NCI-H2171 (cell line): ENCODE measurements at regions not wholly inside any gene's neighbourhood (a gene's known extent, or its start where the extent isn't known, plus 50 kb on each side); places are given as distances from the start of the nearest gene placed in this dataset.
"Not testable (repeated sequence)": the region's sequence is repeated elsewhere in the genome, so short reads cannot be mapped to it uniquely, and the experiment has no call there.

Experiments
- DNase-seq: peaks from one replicate; lab custom pipeline; 2025; lab: John Stamatoyannopoulos, UW

DNA sequence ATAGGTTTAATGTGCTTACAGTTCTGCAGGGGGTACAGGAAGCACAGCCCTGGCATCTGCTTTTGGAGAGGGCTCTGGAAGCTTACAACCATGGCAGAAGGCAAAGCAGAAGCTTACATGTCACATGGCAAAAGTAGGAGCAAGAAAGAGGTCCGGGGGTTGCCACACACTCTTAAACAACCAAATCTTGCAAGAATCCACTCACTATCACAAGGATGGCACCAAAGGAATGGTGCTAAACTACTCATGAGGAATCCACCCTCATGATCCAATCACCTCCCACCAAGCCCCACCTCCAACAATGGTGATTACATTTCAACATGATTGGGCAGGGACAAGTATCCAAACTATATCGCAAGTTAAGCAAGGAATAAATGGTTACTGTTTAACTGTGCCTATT, 255.8 kb upstream of the AVPR1A start:
- DNase-seq: no peak

DNA sequence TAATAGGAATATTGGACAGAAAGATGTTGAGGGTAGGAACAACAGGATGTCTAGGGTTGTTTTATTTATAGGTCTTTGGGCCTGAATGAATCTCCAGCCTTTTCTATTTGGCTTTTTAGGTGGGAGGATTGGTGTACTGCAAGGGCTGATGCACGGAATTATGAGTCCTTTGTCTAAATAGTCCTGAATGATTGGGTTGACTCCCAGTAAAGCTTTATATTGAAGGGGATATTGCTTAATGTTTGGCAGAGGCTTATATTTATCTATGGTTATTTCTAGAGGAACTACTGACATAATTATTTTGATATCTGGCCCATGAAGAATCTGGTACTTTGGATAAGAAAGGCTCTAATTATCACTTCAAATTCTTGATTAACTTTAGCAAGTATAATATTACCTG, 253.6 kb upstream of the AVPR1A start:
- DNase-seq: no peak

DNA sequence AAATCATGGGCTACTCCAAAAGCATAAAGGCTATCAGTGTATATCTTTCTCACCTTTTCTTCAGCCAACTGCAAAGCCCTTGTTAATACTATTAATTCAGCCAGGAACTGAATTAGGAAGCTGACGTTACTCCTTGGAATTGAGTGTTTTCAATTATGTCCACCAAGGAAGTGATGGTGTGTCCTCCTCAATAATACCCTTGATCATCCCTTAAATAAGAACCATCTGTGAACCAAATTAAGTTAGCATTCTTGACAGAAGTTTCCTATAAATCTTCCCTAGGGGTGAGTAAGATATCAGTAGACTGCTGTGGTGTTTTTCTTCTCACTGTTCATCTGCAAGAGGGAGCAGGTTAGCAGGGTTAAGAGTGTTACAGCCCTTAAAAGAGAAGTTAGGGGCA, 252.3 kb upstream of the AVPR1A start:
- no peak for DNase-seq

DNA sequence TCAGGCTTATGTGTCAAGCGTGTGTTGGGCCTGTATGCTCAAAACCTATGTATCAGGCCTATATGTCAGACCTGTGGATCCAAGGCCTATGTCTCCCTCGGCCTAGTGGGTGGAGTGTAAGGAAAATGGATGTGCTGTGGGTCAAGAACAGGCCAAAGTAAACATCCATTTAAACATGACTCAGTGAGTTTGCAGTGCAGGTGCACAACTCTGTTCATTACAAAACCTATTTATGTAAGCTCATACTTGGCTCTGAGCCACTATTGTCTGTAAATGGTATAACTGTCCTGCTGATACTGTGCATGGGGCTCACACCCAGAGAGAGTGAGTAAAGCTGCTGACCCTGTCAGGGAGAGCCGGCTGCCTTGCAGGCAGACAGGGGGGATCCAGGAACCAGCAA, 249.7 kb upstream of the AVPR1A start:
- DNase-seq: no peak

DNA sequence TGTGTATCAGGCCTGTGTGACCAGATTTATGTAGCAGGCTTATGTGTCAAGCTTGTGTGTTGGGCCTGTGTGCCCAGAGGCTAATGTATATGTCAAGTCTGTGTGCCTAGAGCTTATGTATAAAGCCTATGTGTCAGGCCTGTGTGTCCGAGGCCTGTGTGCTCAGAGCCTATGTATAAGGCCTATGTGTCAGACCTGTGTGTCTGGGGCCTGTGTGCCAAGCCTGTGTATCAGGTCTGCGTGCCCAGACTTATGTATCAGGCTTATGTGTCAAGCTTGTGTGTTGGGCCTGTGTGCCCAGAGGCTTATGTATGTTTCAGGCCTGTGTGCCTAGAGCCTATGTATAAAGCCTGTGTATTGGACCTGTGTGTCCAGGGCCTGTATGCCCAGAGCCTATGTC, 249.3 kb upstream of the AVPR1A start:
- DNase-seq: no peak

DNA sequence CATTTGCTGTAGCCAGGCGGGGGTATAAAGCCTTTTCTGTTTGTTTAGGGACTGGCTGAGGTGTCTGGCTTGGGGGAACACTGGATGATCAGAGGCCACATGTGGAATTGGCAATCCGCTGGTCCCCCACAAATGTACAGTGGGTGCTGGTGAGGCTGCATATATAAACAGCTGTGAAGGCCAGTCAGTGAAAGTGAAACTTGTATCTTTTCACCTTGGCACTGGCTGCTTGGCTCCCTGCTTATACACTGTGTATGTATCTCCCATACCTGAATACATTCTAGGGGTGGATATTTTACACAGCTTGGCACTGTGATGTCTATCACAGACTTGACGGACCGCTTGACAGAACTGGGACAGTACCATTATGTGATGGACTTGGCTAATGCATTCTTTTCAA, 246.8 kb upstream of the AVPR1A start:
- no peak for DNase-seq

DNA sequence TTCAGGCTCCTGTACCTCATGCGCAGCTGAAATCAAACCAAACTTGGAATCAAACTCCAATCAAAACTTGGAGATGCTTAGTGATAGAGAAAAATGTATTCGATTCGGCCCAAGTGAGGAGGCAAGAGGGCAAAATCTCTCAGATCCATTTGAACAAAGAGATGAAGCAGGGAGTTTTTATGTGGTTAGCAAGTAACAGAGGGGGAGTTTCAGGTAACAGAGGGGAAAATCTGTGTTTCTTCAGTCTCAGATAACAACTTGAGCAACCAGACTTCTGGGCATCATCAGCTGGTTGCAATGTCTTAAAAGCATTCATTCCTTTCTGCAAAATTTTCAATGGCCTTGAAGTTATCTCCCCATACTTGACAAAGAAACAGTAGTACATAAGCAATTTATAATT, 245.1 kb upstream of the AVPR1A start:
- no peak for DNase-seq

DNA sequence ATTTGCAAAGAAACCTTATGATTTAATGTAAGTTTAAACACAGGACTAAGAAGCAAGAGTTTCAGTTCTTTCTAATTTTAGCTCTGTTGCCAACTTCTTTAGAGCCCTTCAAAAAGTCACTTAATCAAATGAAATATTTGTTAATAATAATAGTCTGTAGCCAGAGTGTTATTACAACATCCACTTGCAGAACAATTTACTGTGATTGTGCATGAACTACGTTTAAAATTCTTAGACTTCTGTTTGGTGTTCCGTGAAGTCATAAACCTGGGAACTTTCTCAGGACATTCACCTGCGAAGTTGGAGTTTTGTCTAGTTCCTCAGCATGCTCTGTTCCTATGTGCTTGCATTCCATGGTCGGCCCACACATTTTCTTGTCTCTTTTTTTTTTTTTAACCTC, 244.0 kb upstream of the AVPR1A start:
- DNase-seq: no peak

DNA sequence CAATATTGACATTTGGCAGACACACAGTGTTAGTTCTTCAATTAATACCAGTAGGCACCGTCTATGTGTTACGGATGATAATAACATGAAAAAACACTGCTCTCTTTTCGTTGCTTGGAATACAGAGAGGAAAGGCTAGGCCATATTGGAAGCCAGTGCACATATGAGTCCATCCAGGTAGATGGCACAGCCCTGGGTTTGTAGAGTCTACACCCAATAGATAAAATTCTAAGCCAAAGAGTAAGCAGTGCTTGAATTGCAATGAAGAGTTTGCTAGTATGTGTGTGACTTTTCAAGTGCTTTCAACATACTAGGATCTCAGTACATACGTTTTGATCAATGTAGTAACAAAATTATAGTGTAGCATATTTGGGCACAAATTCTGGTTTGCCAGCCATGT, 243.3 kb upstream of the AVPR1A start:
- DNase-seq: no peak

DNA sequence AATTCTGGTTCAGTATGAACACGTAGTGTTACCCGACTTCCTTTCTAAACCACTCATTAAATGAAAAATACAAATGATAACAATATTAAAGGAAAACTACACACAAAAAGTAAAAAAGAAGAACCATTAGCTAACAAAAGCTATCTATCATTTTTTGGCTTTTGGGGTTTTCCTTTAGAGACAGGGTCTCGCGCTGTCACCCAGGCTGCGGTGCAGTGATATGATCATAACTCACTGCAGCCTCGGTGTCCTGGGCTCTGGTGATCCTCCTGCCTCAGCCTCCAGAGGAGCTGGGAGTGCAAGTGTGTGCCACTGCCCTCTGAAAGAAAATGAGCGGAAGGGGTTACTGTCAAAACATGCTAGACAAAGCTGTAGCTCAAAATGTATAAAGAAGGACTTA, 238.2 kb upstream of the AVPR1A start:
- no peak for DNase-seq

DNA sequence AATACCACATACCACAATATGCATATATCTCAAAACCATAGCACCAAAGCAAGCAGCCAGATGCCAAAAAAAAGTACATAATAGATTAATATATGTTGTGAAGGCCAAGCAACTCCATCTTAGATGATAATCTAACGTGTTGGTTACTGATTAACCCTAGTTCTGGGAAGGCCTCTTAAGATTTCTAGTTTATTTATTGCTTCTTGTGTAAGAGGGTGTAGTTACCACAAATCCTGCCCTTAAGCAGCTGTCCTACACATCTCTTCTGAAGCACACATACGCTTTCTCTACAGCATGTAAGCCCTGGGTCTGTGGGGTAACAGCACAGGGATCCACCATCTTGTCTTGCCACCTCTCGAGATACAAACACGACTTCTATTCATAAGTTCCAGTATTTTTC, 236.8 kb upstream of the AVPR1A start:
- no peak for DNase-seq

DNA sequence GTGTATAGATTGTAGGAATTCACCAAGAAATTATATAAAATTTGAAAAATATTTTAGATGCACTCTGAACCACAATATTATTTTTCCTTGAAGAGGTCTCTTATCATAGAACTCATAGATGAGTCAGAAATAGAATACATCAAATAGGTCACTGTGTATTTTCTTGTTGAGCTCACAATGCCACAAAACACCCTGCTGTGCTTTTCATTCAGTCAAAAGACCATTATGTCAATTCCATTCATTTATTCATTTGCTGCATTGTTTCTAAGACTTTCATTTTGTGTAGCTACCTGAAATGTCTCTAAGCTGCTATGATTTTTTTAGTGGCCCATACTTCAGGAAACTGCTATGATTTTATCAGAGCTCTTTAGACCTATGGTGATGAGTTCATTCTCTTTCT, 231.9 kb upstream of the AVPR1A start:
- no peak for DNase-seq

DNA sequence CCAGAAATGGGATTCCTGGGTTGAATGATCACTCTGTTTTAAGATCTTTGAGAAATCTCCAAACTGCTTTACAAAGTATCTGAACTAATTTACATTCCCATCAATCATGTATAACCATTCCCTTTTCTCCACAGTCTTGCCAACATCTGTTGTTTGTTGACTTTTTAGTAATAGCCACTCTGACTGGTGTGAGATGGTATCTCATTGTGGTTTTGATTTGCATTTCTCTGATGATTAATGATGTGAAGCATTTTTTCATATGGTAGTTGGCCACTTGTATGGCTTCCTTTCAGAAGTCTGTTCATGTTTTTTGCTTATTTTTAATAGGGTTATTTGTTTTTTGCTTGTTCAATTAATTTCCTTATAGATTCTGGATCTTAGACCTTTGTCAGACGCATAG, 211.8 kb upstream of the AVPR1A start:
- no peak for DNase-seq

DNA sequence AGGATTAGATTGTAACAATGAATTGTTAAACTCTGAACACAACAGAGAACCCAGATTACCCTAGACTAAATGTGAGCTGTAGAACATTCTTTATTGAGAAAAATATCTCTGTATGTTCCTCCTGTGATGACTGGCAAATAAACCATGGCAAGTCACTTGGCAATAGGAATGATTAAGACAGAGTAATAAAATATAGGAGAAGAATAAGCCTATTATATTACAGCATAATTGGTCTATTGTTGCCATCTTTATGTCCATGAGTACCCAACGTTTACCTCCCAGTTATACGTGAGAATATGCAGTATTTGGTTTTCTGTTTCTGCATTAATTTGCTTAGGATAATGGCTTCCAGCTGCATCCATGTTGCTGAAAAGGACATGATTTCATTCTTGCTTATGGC, 211.2 kb upstream of the AVPR1A start:
- no peak for DNase-seq

DNA sequence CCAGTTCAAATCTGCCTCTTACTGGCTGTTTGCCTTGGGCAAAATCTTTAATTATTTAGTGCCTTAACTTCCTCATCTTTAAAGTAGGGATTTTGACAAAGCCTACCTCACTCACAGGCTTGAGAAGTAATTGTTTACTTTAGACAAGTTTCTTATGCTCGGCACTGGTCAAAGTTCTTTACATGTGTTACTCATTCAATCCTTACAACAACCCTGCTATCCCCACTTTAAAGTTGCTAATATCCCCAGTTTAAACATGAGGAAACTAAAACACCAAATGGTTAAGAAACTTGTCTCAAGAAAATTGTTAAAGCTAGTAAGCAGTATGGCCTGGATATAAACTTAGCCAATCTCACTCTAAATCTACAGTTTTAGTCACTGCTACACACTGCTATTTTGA, 204.0 kb upstream of the AVPR1A start:
- no peak for DNase-seq

DNA sequence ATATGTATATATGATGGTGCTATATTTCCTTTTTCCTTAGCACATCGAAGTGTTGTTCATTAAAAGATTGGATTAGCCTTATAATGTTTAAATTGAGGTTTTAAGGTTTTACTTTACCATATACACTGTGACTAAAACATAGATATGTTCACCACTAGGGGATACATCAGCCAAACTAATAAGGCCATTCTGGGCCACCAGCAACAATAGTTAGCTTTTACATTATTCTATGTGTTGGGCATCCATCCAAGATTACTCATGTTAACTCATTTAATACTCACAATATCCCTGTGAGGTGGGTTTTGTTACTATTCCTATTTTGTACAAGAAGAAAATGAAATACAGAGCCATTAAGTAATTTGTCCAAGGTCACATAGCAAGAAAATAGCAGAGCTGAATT, 202.6 kb upstream of the AVPR1A start:
- no peak for DNase-seq

DNA sequence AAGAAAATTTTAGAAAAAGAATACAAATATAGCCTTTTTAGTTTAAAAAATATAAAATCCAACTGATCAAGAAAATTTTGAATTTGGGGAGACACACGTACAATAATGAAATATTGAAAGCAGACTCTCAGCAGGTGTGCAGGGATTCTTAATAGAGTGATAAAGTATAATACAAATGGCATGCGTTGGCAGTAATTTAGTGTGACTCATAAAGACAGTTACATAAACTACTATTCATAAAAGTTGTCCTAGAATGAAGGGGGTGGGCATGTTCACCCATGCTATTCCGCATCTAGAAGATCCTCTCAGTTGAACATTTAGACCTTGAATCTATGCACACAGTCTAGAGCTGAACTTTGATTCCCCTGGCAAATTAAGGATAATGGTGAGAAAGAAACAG, 200.4 kb upstream of the AVPR1A start:
- DNase-seq: no peak

DNA sequence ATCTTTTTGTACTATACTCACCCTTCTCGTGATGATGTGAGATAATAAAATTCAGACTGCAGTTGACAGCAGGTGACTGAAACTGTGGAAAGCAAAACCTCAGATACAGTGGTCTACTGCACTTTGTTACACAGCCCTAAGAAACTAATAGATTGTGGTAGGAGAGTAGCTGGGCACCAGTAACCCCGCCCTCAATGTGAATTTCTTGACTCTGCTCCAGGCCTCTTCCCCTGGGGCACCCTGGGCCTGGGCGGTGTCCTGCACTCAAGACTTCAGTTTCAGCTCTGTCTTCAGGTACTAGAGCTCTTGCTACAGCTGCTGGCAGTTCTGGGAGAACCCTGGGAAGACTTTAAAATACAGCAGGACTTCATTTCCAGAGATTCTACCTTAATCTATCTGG, 197.6 kb upstream of the AVPR1A start:
- DNase-seq: no peak

DNA sequence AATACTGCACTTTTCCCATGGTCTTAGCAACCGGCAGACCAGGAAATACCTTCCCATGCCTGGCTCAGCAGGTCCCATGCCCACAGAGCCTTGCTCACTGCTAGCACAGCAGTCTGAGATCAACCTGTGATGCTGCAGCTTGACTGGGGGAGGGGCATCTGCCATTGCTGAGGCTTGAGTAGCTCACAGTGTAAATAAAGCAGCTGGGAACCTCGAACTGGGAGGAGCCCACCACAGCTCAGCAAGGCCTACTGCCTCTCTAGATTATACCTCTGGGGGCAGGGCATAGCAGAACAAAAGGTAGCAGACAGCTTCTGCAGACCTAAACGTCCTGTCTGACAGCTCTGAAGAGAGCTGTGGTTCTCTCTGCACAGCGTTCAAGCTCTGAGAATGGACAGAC, 186.2 kb upstream of the AVPR1A start:
- not testable (repeated sequence) for DNase-seq

DNA sequence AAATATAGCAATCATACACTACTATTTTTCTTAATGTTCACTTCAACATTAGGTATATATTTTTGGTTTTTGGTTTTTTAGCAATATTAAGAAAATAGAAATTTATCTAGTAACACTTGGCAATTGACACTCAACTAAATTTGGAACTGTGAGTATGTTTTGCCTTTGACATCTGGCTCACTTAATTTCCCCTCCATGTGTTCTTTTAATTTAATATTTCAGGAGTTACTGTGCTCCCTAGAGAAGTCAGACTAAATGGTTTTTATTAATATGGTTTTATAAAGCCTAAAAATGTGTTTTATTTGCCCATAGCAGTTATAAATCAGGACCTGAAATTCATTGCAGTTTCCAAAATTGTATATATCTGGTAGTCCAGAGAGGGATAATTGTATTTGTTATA, 175.3 kb upstream of the AVPR1A start:
- no peak for DNase-seq

DNA sequence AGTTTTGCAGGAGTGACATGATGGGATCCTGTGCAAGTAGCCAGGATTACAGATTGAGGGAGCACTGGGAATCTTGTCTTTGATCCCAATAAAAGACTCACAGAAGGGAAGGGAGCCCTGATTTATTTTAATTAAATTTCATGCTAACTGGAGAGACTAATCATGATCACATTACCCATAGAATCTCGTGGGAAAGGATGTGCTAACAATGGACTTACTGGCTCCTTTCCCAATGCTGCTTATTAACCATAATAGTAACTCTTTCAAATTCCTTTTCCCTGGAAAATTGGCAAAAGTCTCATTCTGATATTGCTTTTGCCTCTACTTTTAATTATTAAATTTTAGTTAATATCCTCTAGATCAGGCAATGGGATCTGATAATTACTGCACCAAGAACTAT, 174.8 kb upstream of the AVPR1A start:
- DNase-seq: no peak

DNA sequence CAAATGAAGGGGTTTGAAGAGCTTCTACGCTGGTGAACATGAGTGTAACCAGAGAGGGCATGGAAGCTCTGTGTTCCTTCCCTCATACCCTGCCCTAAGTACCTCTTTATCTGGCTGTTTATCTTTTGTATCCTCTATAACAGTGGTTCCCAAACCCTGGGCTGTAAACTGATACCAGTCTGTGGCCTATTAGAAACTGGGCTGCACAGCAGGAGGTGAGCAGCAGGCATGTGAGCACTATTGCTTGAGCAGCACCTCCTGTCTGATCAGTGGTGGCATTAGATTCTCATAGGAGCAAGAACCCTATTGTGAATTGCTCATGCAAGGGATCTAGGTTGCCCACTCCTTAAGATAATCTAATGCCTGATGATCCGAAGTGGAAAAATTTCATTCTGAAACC, 172.9 kb upstream of the AVPR1A start:
- no peak for DNase-seq

DNA sequence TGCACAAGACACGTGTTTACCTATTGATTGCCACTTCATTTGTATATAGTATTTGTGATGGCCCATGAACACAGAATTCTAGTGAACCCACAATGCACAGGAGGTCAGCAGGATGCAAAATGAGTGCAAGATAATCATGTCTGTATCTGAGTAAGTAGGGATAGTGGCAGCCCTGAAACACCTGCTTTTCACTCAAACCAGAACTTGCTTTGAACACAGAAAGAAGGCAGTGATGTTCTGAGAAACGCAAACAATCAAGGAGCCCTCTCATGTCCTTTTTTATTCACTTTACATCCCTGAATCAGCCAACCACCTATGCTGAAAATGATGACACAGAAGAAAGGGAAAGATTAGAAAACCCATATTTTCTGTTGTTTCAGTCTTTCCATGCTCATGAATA, 170.4 kb upstream of the AVPR1A start:
- DNase-seq: no peak

DNA sequence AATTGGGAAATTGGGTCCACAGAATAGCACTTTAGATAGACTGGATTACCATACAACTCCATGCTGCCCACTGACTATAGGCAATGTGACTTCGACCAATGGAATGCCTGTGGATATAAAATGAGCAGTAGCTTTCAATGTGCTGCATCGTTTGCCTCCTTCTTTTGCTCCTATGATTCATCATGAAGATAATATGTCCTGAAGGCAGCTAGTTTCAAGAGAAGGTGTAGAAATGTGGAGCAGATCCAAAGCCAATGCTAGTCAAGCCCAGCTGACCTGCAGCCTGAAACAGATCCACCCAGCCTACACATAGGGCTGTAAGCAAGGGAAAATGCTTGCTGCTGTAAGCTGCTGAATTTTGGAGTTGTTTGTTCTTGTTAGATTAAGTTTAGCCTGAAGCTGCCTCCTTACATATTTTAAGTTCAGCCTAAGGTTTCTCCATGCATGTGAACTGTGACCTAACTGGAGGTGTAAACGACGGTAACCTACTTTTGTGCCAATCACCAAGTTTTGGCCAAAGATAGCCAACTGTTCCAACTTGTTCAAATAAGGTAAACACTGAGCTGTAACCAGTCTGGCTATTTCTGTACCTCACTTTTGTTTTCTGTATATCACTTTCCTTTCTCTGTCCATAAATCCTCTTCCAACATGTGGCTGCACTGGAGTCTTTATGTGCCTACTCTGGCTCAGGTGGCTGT, 169.1 kb upstream of the AVPR1A start:
- DNase-seq: no peak

DNA sequence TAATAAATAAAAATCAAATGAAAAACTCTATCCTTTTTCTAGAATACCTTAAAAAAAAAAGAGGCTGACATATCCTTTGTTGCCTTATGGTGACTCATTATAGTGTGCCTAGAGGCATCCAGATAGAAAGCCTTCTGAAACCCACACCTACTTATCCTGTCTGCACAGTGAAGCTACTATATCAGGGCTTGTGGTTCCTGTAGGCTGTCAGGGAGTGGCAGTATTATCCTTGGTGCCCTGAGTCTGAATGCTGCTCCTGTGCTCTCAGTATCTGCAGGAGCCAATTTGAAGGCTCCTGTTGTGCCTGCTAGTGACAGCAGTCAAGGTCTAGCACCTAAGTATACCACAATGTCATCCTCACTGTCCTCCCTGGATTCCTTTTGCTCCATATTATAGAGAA, 168.4 kb upstream of the AVPR1A start:
- no peak for DNase-seq
